HG03521 (cell line): ENCODE measurements at regions not wholly inside any gene's neighbourhood (a gene's known extent, or its start where the extent isn't known, plus 50 kb on each side); places are given as distances from the start of the nearest gene placed in this dataset.
"Not testable (repeated sequence)": the region's sequence is repeated elsewhere in the genome, so short reads cannot be mapped to it uniquely, and the experiment has no call there.

Experiments used
- ATAC-seq: cut with Tn5 transposase; IDR thresholded peaks from one replicate; pipeline ENCODE4 v1.9.1; 2021; ENCODE audit warnings: mild to moderate bottlenecking, moderate library complexity; ENCODE audit not compliant: unreplicated experiment

GRCh38 chr10:11691319-11691755, 50.8 kb upstream of the ECHDC3 start:
- ATAC-seq: no peak

- no peak for ATAC-seq
Observed at GRCh38 chr10:11689945-11690736, 52.0 kb upstream of the ECHDC3 start.

- not testable (repeated sequence) for ATAC-seq
Observed at GRCh38 chr10:11688448-11688795, 53.8 kb upstream of the ECHDC3 start.

- ATAC-seq: no peak
Observed at GRCh38 chr10:11687779-11688447, 54.3 kb upstream of the ECHDC3 start.

GRCh38 chr10:11687357-11687771, 54.8 kb upstream of the ECHDC3 start:
- ATAC-seq: no peak

GRCh38 chr10:11685787-11686218, 56.4 kb upstream of the ECHDC3 start:
- no peak for ATAC-seq

GRCh38 chr10:11684717-11685645, 57.2 kb upstream of the ECHDC3 start:
- ATAC-seq: peak; percentile 67

GRCh38 chr10:11684341-11684716, 57.9 kb upstream of the ECHDC3 start:
- peak; percentile 7 for ATAC-seq

- ATAC-seq: no peak
Observed at GRCh38 chr10:11683529-11684320, 58.5 kb upstream of the ECHDC3 start.

GRCh38 chr10:11682851-11683250, 59.3 kb upstream of the ECHDC3 start:
- ATAC-seq: no peak

- no peak for ATAC-seq
Observed at GRCh38 chr10:11682267-11682683, 59.9 kb upstream of the ECHDC3 start.

GRCh38 chr10:11680496-11680895, 61.7 kb upstream of the ECHDC3 start:
- no peak for ATAC-seq

GRCh38 chr10:11679946-11680345, 62.2 kb upstream of the ECHDC3 start:
- ATAC-seq: no peak

GRCh38 chr10:11678074-11678793, 63.9 kb upstream of the ECHDC3 start:
- ATAC-seq: peak; percentile 88

- ATAC-seq: no peak
Observed at GRCh38 chr10:11677480-11677879, 64.7 kb upstream of the ECHDC3 start.

GRCh38 chr10:11673346-11674280, 62.2 kb upstream of the USP6NL start:
- no peak for ATAC-seq

- no peak for ATAC-seq
Observed at GRCh38 chr10:11672836-11673235, 61.4 kb upstream of the USP6NL start.

GRCh38 chr10:11670381-11670780, 58.9 kb upstream of the USP6NL start:
- ATAC-seq: no peak
